ENCODE measurements at regions not wholly inside any gene's neighbourhood (a gene's known extent, or its start where the extent isn't known, plus 50 kb on each side); places are given as distances from the start of the nearest gene placed in this dataset.
"Not testable (repeated sequence)": the region's sequence is repeated elsewhere in the genome, so short reads cannot be mapped to it uniquely, and the experiment has no call there.

DNA sequence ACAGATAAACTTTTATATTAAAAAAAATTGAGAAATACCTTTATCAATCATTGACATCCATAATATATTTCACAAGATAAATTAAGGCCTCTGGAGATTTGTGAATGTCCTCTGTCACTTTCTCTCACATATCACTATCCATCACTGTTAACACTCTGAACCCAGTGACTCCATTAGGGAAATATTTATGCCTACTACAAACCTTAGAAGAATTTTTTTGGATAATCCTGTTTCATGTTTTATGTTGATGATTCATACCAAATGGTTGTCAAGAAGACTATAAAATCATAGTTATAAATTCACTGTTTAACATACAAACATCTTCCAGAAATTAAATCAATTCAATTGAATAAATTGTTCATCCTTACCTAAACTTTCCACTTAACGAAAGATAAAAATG is 357.6 kb upstream of the CDH10 start:
- H3K4me1 Mint-ChIP-seq, result no peaks in the 10 kb centered on the region
- H3K36me3 Mint-ChIP-seq (ENCODE audit: low read depth), result no peaks in the 10 kb centered on the region
- H3K4me3 Mint-ChIP-seq, result no peak overlapping the region
- H3K27me3 Mint-ChIP-seq, result no peaks in the 10 kb centered on the region
- peaks cover 18% of the 10 kb centered on the region for H3K9me3 Mint-ChIP-seq
- H3K27ac Mint-ChIP-seq, result no peak overlapping the region
- ATAC-seq (replicated peaks), result no peak

DNA sequence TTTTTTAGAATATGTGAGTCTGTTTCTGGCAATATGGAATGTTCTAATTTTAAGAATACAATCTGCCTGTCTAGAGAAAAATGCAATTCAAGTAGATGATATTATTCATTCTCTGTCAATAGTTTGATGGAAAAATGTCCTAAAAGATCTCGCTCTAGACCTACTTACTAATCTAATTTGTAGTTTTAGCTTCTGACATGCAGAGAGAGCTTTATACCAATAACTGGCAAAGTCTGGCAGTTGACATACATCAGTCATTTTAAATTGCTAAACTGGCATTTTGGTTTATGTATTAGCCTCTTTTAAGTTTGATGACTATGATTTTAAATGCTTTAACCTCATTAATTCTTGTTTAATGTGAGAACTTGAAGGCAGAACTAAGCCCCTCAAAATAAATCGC is 355.0 kb upstream of the CDH10 start:
- Mint-ChIP-seq H3K4me1 (no peaks in the 10 kb centered on the region), H3K27me3 (no peaks in the 10 kb centered on the region), H3K4me3 (no peak overlapping the region), H3K9me3 (peaks cover 25% of the 10 kb centered on the region), H3K36me3 (ENCODE audit: low read depth) (no peaks in the 10 kb centered on the region), H3K27ac (no peak overlapping the region)
- ATAC-seq (replicated peaks), result no peak

DNA sequence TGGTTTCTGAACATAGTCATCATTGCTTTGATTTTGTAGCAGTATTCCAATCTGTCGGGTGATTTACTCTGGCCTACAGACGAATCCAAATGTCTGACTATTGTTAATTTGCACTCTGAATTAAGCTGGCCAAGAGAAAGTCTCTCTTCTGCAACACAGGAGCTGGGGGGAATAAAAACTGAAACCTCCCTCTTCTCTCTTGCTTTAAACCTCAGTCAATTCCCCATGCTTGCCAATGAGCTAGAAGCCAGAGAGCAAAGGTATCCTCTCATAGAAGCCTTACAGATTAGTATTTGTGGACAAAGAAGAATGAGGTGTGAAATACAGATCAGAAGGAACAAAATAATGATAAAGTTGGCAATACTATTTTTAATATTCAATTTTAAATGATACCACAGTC is 353.9 kb upstream of the CDH10 start:
- no peaks in the 10 kb centered on the region for H3K36me3 Mint-ChIP-seq (ENCODE audit: low read depth)
- no peaks in the 10 kb centered on the region for H3K27me3 Mint-ChIP-seq
- H3K27ac Mint-ChIP-seq, result no peak overlapping the region
- no peak for ATAC-seq (replicated peaks)
- H3K9me3 Mint-ChIP-seq, result peaks cover 26% of the 10 kb centered on the region
- no peaks in the 10 kb centered on the region for H3K4me1 Mint-ChIP-seq
- no peak overlapping the region for H3K4me3 Mint-ChIP-seq

DNA sequence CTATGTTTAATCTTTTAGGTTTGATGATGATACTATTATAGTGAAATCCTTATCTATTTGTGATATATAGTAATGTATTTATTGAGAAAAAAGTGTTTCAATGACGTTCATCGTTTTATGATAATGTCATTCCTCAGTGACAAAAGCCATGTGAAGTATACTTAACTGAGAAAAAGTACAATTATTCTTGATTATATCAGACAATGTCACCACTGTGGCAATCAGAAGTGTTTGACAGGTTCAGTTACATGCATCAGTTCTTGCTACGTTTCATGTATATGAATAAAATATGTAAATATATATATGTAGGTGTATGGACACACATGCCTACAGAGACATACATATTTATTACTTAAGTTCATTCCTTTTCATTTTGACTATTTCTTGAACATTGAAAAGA is 341.5 kb upstream of the CDH10 start:
- peaks cover 12% of the 10 kb centered on the region for H3K9me3 Mint-ChIP-seq
- H3K4me1 Mint-ChIP-seq, result no peaks in the 10 kb centered on the region
- no peaks in the 10 kb centered on the region for H3K36me3 Mint-ChIP-seq (ENCODE audit: low read depth)
- no peak overlapping the region for H3K27ac Mint-ChIP-seq
- no peak for ATAC-seq (replicated peaks)
- H3K4me3 Mint-ChIP-seq, result no peak overlapping the region
- no peaks in the 10 kb centered on the region for H3K27me3 Mint-ChIP-seq

DNA sequence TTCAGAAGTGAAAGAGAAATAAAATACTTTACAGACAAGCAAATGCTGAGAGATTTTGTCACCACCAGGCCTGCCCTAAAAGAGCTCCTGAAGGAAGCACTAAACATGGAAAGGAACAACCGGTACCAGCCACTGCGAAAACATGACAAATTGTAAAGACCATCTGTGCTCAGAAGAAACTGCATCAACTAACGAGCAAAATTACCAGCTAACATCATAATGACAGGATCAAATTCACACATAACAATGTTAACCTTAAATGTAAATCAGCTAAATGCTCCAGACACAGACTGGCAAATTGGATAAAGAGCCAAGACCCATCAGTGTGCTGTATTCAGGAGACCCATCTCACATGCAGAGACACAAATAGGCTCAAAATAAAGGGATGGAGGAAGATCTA is 333.8 kb upstream of the CDH10 start:
- not testable (repeated sequence) for H3K36me3 Mint-ChIP-seq (ENCODE audit: low read depth); H3K4me1 Mint-ChIP-seq; H3K27ac Mint-ChIP-seq; H3K9me3 Mint-ChIP-seq; ATAC-seq (replicated peaks); H3K27me3 Mint-ChIP-seq; H3K4me3 Mint-ChIP-seq

DNA sequence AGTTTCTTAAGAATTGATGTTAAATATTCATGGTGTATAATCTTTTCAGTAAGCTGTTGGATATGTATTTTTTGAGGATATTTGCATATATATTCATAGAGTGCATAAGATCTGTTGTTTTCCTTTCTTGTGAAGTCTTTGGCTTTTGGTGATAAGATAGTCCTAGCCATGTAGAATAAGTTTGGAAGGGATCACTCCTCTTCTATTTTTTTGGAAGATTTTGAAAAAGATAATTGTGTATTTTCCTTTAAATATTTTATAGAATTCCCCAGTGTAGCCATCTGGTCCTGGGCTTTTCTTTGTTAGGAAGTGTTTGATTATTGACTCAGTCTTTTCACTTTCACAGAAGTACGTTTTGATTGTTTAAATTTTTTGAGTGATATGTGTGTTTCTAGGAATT is 318.8 kb upstream of the CDH10 start:
- Mint-ChIP-seq H3K27ac (no peak overlapping the region), H3K4me1 (no peaks in the 10 kb centered on the region)

DNA sequence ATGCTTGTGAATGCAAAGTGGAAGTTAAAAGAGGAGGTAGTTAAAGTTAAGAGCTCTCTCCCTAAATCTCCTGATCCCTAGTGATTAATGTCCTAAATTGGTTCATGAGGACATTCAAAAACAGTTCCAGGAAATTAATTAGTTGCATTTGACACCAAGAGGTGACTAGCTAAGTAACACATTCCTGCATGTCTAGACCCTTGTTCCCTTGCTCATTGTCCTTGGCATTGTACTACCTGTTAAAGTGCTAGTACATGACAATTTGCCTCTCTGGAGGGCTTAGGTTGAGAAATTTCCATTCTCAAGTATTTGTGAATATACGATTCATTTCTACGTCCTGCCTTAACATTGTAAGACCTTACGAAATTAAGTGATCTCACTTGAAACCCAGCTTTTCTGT is 278.6 kb upstream of the CDH10 start:
- Mint-ChIP-seq H3K27me3 (no peaks in the 10 kb centered on the region), H3K4me1 (no peaks in the 10 kb centered on the region), H3K9me3 (peaks cover 20% of the 10 kb centered on the region), H3K36me3 (ENCODE audit: low read depth) (no peaks in the 10 kb centered on the region), H3K4me3 (no peak overlapping the region), H3K27ac (no peak overlapping the region)
- no peak for ATAC-seq (replicated peaks)

More for the DNA sequence above, 318.8 kb upstream of the CDH10 start:
- H3K4me3 Mint-ChIP-seq, result no peak overlapping the region
- no peak for ATAC-seq (replicated peaks)
- no peaks in the 10 kb centered on the region for H3K36me3 Mint-ChIP-seq (ENCODE audit: low read depth)
- H3K27me3 Mint-ChIP-seq, result no peaks in the 10 kb centered on the region
- no peaks in the 10 kb centered on the region for H3K9me3 Mint-ChIP-seq

DNA sequence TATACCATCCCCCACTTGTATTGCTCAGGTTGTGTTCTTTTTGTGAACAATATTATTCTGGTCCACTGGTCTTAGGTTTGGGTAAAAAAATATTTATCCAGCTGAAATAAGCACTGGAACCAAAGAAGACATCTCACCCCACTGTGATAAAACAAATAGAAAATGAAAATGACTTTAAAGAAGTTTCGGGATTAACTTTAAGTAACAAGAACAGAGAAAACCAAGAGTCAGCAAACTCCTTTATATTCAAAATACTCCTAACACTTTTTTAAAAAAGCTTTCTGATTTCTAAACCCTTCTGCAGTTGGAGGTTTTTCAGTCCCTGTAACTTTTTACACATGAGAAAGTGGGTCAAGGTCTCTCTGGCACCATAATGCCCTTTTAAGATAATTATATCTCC is 273.9 kb upstream of the CDH10 start:
- Mint-ChIP-seq H3K27ac (no peak overlapping the region), H3K9me3 (peaks cover 8% of the 10 kb centered on the region), H3K27me3 (no peaks in the 10 kb centered on the region), H3K36me3 (ENCODE audit: low read depth) (no peaks in the 10 kb centered on the region), H3K4me1 (no peaks in the 10 kb centered on the region), H3K4me3 (no peak overlapping the region)
- ATAC-seq (replicated peaks), result no peak

DNA sequence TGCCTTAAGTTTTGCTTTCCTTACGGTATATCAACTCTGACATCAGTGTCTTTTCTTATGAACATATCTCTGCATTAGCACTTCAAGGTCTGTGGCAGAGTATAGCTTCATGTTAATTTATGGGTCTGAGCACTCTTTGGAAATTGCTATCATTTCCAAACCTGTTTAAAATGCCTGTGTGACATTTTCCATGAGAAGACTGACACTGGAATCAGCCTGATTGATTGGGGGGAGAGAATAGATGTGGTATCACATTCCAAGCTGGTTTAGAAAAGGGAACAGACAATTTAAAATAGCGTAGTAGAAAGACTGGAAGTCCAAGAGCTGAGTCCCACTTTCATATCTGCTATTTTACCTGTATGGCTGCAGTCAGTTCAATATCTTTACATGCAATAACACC is 272.1 kb upstream of the CDH10 start:
- no peaks in the 10 kb centered on the region for H3K36me3 Mint-ChIP-seq (ENCODE audit: low read depth)
- H3K27ac Mint-ChIP-seq, result no peak overlapping the region
- no peaks in the 10 kb centered on the region for H3K4me1 Mint-ChIP-seq
- H3K27me3 Mint-ChIP-seq, result no peaks in the 10 kb centered on the region
- no peak overlapping the region for H3K4me3 Mint-ChIP-seq
- peaks cover 6% of the 10 kb centered on the region for H3K9me3 Mint-ChIP-seq
- ATAC-seq (replicated peaks), result no peak

DNA sequence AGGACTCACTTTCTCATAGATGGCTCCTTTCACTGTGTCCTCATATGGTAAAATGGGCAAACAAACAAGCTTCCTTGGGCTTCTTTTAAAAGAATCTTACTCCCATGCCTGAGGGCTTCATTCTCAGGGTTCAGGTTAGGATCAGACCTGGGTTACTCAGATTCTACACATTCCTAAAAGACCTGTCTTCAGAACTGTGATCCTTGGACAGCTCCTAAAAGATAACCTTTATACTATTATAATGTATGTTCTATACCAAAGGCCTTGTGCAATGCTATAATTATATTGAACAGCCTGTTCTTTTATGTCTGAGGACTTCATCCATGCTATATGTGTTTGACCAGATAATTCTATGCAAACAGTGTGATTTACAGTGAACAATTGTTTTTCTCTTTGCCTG is 264.4 kb upstream of the CDH10 start:
- Mint-ChIP-seq H3K36me3 (ENCODE audit: low read depth) (no peaks in the 10 kb centered on the region), H3K9me3 (peaks cover 8% of the 10 kb centered on the region), H3K4me3 (no peak overlapping the region), H3K4me1 (no peaks in the 10 kb centered on the region), H3K27ac (no peak overlapping the region), H3K27me3 (no peaks in the 10 kb centered on the region)
- no peak for ATAC-seq (replicated peaks)

DNA sequence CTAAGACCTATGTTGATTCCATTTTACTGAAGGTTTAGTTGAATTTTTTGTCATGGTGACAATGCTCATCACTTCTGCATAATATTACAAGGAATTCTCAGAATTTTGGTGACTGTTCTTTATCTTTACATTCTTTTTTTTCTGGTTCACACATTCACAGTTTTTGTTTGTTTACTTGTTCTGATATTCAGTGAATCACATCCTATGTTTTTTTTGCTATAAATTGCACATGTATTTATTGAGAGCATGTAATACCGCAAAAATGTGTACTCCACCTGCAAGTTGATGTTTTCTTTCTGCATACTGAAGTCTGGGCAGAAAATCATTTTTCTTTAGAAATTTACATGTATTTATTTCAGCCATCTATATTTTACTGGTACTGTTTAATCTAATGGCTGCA is 261.9 kb upstream of the CDH10 start:
- no peak for ATAC-seq (replicated peaks)
- Mint-ChIP-seq H3K27ac (no peak overlapping the region), H3K4me3 (no peak overlapping the region), H3K27me3 (no peaks in the 10 kb centered on the region), H3K36me3 (ENCODE audit: low read depth) (no peaks in the 10 kb centered on the region), H3K9me3 (peaks cover 5% of the 10 kb centered on the region), H3K4me1 (no peaks in the 10 kb centered on the region)

DNA sequence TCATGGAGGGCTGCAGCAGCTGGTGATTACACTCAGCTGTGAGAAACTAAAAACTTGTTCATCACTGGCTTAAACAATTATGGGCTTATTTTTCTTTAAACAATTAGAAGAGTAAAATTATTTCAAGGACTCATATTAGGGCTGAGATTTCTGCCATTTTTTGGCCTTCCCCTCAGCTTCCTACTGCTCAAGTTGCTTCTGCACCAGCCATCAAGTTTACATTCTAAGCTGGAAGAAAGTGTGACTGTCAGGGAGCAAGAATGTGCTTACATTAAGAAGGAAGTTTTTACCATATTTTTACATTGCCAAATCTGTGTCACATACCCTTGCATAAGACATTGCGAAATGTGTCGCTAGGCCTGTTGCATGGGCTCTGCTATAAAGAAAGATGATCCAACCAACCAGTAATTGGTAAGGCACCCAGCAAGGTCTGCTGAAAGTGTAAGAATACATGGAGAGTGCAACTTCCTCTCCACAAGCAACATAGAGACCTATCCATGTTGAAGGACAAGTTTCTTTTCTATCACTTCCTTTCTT is 260.3 kb upstream of the CDH10 start:
- no peaks in the 10 kb centered on the region for H3K27me3 Mint-ChIP-seq
- no peaks in the 10 kb centered on the region for H3K4me1 Mint-ChIP-seq
- H3K4me3 Mint-ChIP-seq, result no peak overlapping the region
- H3K9me3 Mint-ChIP-seq, result peaks cover 9% of the 10 kb centered on the region
- H3K27ac Mint-ChIP-seq, result no peak overlapping the region
- no peak for ATAC-seq (replicated peaks)
- no peaks in the 10 kb centered on the region for H3K36me3 Mint-ChIP-seq (ENCODE audit: low read depth)

DNA sequence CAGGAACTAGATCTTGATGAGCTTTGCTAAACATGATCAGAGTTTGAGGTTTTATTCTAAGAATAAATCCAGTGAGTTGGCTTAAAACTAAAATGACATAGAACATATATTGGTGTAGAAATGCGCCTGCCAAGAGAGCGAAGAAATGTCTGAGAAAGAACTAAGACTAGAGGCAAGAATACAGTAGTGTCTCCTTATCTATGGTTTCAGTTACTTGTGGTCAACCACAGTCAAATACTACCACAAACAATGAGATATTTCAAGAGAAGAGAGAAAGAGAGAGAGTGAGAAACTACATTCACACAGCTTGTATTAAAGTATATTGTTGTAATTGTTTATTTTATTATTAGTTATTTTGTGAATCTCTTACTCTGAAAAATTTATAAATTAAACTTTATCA is 254.4 kb upstream of the CDH10 start:
- Mint-ChIP-seq H3K36me3 (ENCODE audit: low read depth) (no peaks in the 10 kb centered on the region), H3K27ac (no peak overlapping the region), H3K27me3 (no peaks in the 10 kb centered on the region), H3K4me1 (no peaks in the 10 kb centered on the region), H3K4me3 (no peak overlapping the region), H3K9me3 (peaks cover 14% of the 10 kb centered on the region)
- ATAC-seq (replicated peaks), result no peak

DNA sequence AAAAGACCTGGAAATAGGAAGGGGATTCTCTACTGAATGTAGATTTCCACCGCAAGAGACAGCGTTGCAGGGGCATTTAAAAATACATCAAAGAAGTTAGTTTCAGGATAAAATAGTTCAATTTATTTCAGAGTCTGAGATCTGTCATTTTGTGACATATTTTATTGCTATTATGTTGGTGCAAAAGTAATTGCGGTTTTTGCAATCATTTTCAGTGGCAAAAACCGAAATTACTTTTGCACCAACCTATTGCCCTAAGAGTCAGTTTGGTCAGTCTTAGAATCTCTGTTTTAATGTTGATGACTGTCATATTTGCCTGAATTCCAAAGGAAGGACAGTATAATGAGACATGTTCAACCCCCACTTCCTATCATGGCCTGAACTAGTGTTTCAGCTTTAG is 219.5 kb upstream of the CDH10 start:
- H3K36me3 Mint-ChIP-seq (ENCODE audit: low read depth), result no peaks in the 10 kb centered on the region
- no peak overlapping the region for H3K4me3 Mint-ChIP-seq
- ATAC-seq (replicated peaks), result no peak
- no peaks in the 10 kb centered on the region for H3K27me3 Mint-ChIP-seq
- H3K9me3 Mint-ChIP-seq, result peaks cover 4% of the 10 kb centered on the region
- H3K4me1 Mint-ChIP-seq, result no peaks in the 10 kb centered on the region
- H3K27ac Mint-ChIP-seq, result no peak overlapping the region

DNA sequence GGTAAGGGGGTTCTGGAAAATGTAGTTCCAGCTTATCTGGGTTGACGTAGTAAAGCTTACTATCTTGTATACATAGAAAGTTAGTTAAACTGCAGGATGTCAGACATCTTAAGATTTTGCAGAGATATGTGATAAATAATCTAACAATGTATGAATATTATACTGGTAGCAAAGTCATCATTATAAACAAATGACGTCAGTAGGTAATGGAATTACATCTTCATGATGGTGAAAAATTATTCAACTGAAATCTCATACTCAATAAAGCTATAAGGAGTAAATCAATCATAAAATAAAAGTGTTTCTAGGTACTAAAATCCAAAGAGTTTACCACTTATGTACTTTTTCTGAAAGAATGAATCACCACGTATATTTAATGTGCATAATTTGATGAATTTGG is 217.3 kb upstream of the CDH10 start:
- no peak for ATAC-seq (replicated peaks)

DNA sequence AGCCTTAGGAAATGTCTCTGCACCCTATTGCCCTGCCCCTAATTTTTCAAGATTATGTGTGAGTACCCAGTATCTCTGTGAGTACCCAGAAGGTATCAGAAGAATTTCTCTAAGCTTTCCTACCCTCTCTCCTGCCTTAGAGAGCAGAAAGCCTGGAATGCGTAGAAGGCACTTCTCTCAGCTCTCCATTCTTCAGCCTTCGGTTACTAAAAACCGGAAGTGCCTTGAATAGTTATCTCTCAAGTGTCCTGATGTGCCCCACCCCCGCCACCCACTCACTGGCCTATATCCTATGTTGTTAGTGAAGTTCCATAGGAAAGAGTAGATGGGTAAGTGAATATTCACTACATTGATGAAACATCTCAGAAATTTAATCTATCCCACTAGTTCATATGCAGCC is 210.7 kb upstream of the CDH10 start:
- H3K4me3 Mint-ChIP-seq, result no peak overlapping the region
- peaks cover 5% of the 10 kb centered on the region for H3K9me3 Mint-ChIP-seq
- H3K27me3 Mint-ChIP-seq, result no peaks in the 10 kb centered on the region
- H3K4me1 Mint-ChIP-seq, result no peaks in the 10 kb centered on the region
- H3K27ac Mint-ChIP-seq, result no peak overlapping the region
- no peaks in the 10 kb centered on the region for H3K36me3 Mint-ChIP-seq (ENCODE audit: low read depth)
- ATAC-seq (replicated peaks), result no peak

More for the DNA sequence above, 217.3 kb upstream of the CDH10 start:
- Mint-ChIP-seq H3K4me1 (no peaks in the 10 kb centered on the region), H3K27ac (no peak overlapping the region), H3K36me3 (ENCODE audit: low read depth) (no peaks in the 10 kb centered on the region), H3K9me3 (peaks cover 4% of the 10 kb centered on the region), H3K27me3 (no peaks in the 10 kb centered on the region), H3K4me3 (no peak overlapping the region)

Measured in activated T-helper 17 cell treated with anti-CD3 and anti-CD28 coated beads, Interleukin-2, amount 50 U/mL, for 72 hours (primary cell).